Ascending aorta (tissue), 2 donors: ENCODE measurements at regions not wholly inside any gene's neighbourhood (a gene's known extent, or its start where the extent isn't known, plus 50 kb on each side); places are given as distances from the start of the nearest gene placed in this dataset.

Source experiments
- DNase-seq, 2 donors: peaks; one replicate each; pipeline ENCODE4 v3.0.0-alpha.2; 2019; ENCODE audit warnings: low spot score in 2 of 2
- H3K27ac ChIP-seq, 2 donors: fragments of 200-600 bp; sonication (generic); one replicate each; pipeline ENCODE4 v1.5.1; 2016 to 2017; ENCODE audit warnings: mild to moderate bottlenecking in 1 of 2
- H3K27me3 ChIP-seq: fragments of 200-600 bp; sonication (generic); one replicate; pipeline ENCODE4 v1.5.1; 2017
- H3K36me3 ChIP-seq, 2 donors: fragments of 200-600 bp; sonication (generic); one replicate each; pipeline ENCODE4 v1.5.1; 2016
- H3K4me1 ChIP-seq, 2 donors: fragments of 200-600 bp; sonication (generic); one replicate each; pipeline ENCODE4 v1.5.1; 2016 to 2017; ENCODE audit warnings: mild to moderate bottlenecking in 1 of 2
- H3K4me3 ChIP-seq, 2 donors: fragments of 200-600 bp; sonication (generic); one replicate each; pipeline ENCODE4 v1.5.1; 2016 to 2017; ENCODE audit warnings: mild to moderate bottlenecking in 1 of 2
- H3K9me3 ChIP-seq, 2 donors: fragments of 200-600 bp; sonication (generic); one replicate each; pipeline ENCODE4 v1.5.1; 2016
- CTCF ChIP-seq, 3 experiments: fragments of 200-600 bp in 2 of 3; fragments of 450-650 bp in 1 of 3; sonication (generic) in 2 of 3; IDR thresholded peaks; one replicate each; pipeline ENCODE4 v1.5.1; 2016 to 2019; ENCODE audit warnings: antibody characterized with exemption in 3 of 3, mild to moderate bottlenecking in 1 of 3, moderate library complexity in 1 of 3
- intact Hi-C: fragments of 100-400 bp; cut with DNase I; formaldehyde crosslinking; loops from one replicate; pipeline ENCODE4 v1.15.1; 2023

- H3K4me3 ChIP-seq, result no peak overlapping the region
- H3K4me1 ChIP-seq, result no peaks in the 10 kb centered on the region
- no peaks in the 10 kb centered on the region for H3K36me3 ChIP-seq
- intact Hi-C loops, result no loop called here
- no peaks in the 10 kb centered on the region for H3K27me3 ChIP-seq
- no peak for TF ChIP-seq CTCF (IDR thresholded peaks at IDR 0.05)
- no peak for DNase-seq
- no peak overlapping the region for H3K27ac ChIP-seq
- no peaks in the 10 kb centered on the region for H3K9me3 ChIP-seq
Observed at GRCh38 chr2:204313256-204313655, 232.0 kb upstream of the PARD3B start.

- H3K27me3 ChIP-seq, result no peaks in the 10 kb centered on the region
- no peak for TF ChIP-seq CTCF (IDR thresholded peaks at IDR 0.05)
- H3K9me3 ChIP-seq, result no peaks in the 10 kb centered on the region
- peak overlapping the region in 1 of 2 donors; percentile 49 for H3K4me3 ChIP-seq
- intact Hi-C loops, result no loop called here
- no peak for DNase-seq
- no peak overlapping the region for H3K27ac ChIP-seq
- no peaks in the 10 kb centered on the region for H3K4me1 ChIP-seq
- H3K36me3 ChIP-seq, result no peaks in the 10 kb centered on the region
Observed at GRCh38 chr2:204315236-204315662, 230.0 kb upstream of the PARD3B start.

GRCh38 chr2:204317640-204318039 lies 227.6 kb upstream of the PARD3B start:
- H3K4me3 ChIP-seq, result no peak overlapping the region
- intact Hi-C loops, result no loop called here
- H3K36me3 ChIP-seq, result no peaks in the 10 kb centered on the region
- no peak overlapping the region for H3K27ac ChIP-seq
- H3K9me3 ChIP-seq, result no peaks in the 10 kb centered on the region
- DNase-seq, result no peak
- H3K4me1 ChIP-seq, result peaks cover 0 to 2% of the 10 kb centered on the region in 2 donors
- TF ChIP-seq CTCF (IDR thresholded peaks at IDR 0.05), result no peak
- H3K27me3 ChIP-seq, result no peaks in the 10 kb centered on the region

- intact Hi-C loops, result loop anchor here (5.0 kb wide), 1 partner anchor 294 kb away; no protein-coding TSS in a partner anchor
- H3K36me3 ChIP-seq, result no peaks in the 10 kb centered on the region
- H3K9me3 ChIP-seq, result no peaks in the 10 kb centered on the region
- H3K27me3 ChIP-seq, result no peaks in the 10 kb centered on the region
- no peak overlapping the region for H3K4me3 ChIP-seq
- peaks cover 0 to 2% of the 10 kb centered on the region in 2 donors for H3K4me1 ChIP-seq
- no peak for DNase-seq
- no peak overlapping the region for H3K27ac ChIP-seq
- no peak for TF ChIP-seq CTCF (IDR thresholded peaks at IDR 0.05)
Observed at GRCh38 chr2:204321027-204321800, 224.1 kb upstream of the PARD3B start.

- DNase-seq, result no peak
- intact Hi-C loops, result loop anchor here (5.0 kb wide), 1 partner anchor 295 kb away; no protein-coding TSS in a partner anchor
- H3K27me3 ChIP-seq, result no peaks in the 10 kb centered on the region
- H3K36me3 ChIP-seq, result no peaks in the 10 kb centered on the region
- H3K4me3 ChIP-seq, result no peak overlapping the region
- H3K9me3 ChIP-seq, result no peaks in the 10 kb centered on the region
- no peak overlapping the region for H3K27ac ChIP-seq
- no peak for TF ChIP-seq CTCF (IDR thresholded peaks at IDR 0.05)
- peaks cover 0 to 2% of the 10 kb centered on the region in 2 donors for H3K4me1 ChIP-seq
Observed at GRCh38 chr2:204321910-204322751, 223.1 kb upstream of the PARD3B start.
